ENCODE measurements at regions not wholly inside any gene's neighbourhood (a gene's known extent, or its start where the extent isn't known, plus 50 kb on each side); places are given as distances from the start of the nearest gene placed in this dataset.

GRCh38 chr2:15746703-15747550 lies 155.3 kb downstream of the DDX1 start:
- TF ChIP-seq GTF2F1 (IDR thresholded peaks at IDR 0.05; ENCODE audit: borderline replicate concordance, low read depth, low read length) (no peak), CTCF (IDR thresholded peaks at IDR 0.05; ENCODE audit: control extremely low read depth in 1 of 3, insufficient read depth in 1 of 3, low read depth in 1 of 3, low read length in 3 of 3) (no peak), CHD2 (IDR thresholded peaks at IDR 0.05; ENCODE audit: low read length) (no peak)
